Gastroesophageal sphincter (tissue), 4 donors: ENCODE measurements at regions not wholly inside any gene's neighbourhood (a gene's known extent, or its start where the extent isn't known, plus 50 kb on each side); places are given as distances from the start of the nearest gene placed in this dataset.

Source experiments
- ATAC-seq: fragments of 150-250 bp; one replicate; pipeline ENCODE4 v1.9.1; 2016; ENCODE audit warnings: mild to moderate bottlenecking, moderate library complexity
- H3K27ac ChIP-seq, 4 donors: fragments of 200-600 bp; sonication (generic) in 3 of 4; 1 replicate in 3 of 4; 2 replicates in 1 of 4; pipeline ENCODE4 v1.5.1; 2016 to 2019
- H3K27me3 ChIP-seq: fragments of 200-600 bp; sonication (generic); one replicate; pipeline ENCODE4 v1.5.1; 2019
- H3K36me3 ChIP-seq, 2 donors: fragments of 200-600 bp; sonication (generic); one replicate each; pipeline ENCODE4 v1.5.1; 2019; ENCODE audit warnings: control low read depth in 1 of 2
- H3K4me1 ChIP-seq, 3 donors: fragments of 200-600 bp; sonication (generic); 1 replicate in 2 of 3; 2 replicates in 1 of 3; pipeline ENCODE4 v1.5.1; 2016 to 2019; ENCODE audit warnings: control low read depth in 2 of 3
- H3K4me3 ChIP-seq, 2 donors: fragments of 200-600 bp; sonication (generic); one replicate each; pipeline ENCODE4 v1.5.1; 2019; ENCODE audit warnings: mild to moderate bottlenecking in 1 of 2, moderate library complexity in 1 of 2
- H3K9me3 ChIP-seq, 3 donors: fragments of 200-600 bp; sonication (generic); one replicate each; pipeline ENCODE4 v1.5.1; 2017 to 2019; ENCODE audit warnings: control low read depth in 2 of 3
- EP300 ChIP-seq: sonication (generic); formaldehyde crosslinking; IDR thresholded peaks from one replicate; pipeline ENCODE4 v1.6.1; 2017; ENCODE audit warnings: antibody characterized with exemption, mild to moderate bottlenecking
- POLR2A ChIP-seq, 2 donors: fragments of 450-650 bp; IDR thresholded peaks; one replicate each; pipeline ENCODE4 v1.6.1; 2017; ENCODE audit warnings: antibody characterized with exemption in 2 of 2, mild to moderate bottlenecking in 2 of 2, moderate library complexity in 1 of 2
- POLR2AphosphoS5 ChIP-seq: sonication (generic); formaldehyde crosslinking; IDR thresholded peaks from one replicate; pipeline ENCODE4 v1.6.1; 2017; ENCODE audit warnings: antibody characterized with exemption
- WGBS, 2 donors: methylation state at CpG; one replicate each; pipeline ENCODE4 v1.1.5; 2018; ENCODE audit warnings: low coverage in 1 of 2; 5-methylcytosine and 5-hydroxymethylcytosine counted together
- TF ChIP-seq, protein P1 (sequence below), 4 experiments: fragments of 200-600 bp in 2 of 4; fragments of 450-650 bp in 2 of 4; sonication (generic) in 1 of 4; IDR thresholded peaks; one replicate each; pipeline ENCODE4 v1.5.1; 2017 to 2019; ENCODE audit warnings: antibody characterized with exemption in 4 of 4, mild to moderate bottlenecking in 2 of 4, moderate library complexity in 2 of 4

DNA sequence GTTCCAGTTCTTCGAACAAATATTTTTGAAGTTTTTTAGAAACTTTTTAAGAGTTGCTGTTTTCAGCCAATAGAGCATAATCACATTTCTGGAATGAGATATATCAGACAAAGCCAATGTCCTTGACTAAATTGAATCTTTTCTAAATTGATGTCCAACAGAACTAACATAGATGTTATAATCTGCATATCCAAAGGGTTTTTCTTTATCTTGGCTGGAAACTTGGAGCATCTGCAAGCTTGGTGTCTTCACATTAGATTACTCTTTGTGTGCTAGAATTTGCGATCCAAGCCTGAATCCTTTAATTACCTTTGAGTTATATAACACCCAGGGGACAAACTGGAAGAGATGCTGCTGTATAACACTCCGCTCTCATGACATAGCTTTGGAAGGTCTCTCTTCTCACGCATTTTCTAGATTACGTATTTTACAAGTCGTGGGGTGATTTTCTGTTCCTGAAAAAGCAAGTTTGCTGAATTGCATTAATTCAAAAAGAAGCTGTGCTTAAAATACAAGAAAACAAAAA, 64.4 kb upstream of the FUCA2 start:
- Histone ChIP-seq H3K4me1 (peaks cover 0 to 15% (median 0%) of the 10 kb centered on the region in 3 donors), H3K27me3 (no peaks in the 10 kb centered on the region), H3K36me3 (no peaks in the 10 kb centered on the region), H3K27ac (no peak overlapping the region), H3K9me3 (no peaks in the 10 kb centered on the region), H3K4me3 (no peak overlapping the region)
- peak; percentile 22 for ATAC-seq
- TF ChIP-seq POLR2AphosphoS5: no peak
- no peak for TF ChIP-seq EP300
- no peak for TF ChIP-seq POLR2A (IDR thresholded peaks at IDR 0.05)
- WGBS, 2 donors: 65 to 76% methylated on average over 6 of the region's 6 CpGs

DNA sequence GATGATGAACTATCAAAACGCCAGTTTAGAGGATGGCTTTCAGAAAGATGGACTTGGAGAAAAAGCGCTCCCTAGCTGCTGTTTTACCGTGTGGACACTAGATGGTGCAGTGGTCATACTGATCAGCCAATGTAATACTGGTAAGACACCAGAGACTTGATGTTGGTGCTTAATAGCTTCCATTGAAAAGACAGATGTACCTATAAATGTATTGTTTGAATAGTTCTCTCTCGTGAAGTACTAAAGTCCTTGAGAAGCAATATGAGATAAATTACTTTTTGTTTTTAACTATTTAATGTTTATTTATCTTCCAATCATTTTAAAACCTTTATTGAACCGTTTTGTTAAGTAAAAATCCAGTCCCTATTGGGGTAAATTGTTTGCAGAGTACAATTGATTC, 63.9 kb upstream of the FUCA2 start:
- Histone ChIP-seq H3K9me3 (no peaks in the 10 kb centered on the region), H3K4me3 (no peak overlapping the region), H3K36me3 (no peaks in the 10 kb centered on the region), H3K27me3 (no peaks in the 10 kb centered on the region), H3K4me1 (peaks cover 0 to 15% (median 0%) of the 10 kb centered on the region in 3 donors), H3K27ac (no peak overlapping the region)
- ATAC-seq: peak; percentile 78
- WGBS, 2 donors: 3 to 14% methylated on average over 5 of the region's 5 CpGs
- TF ChIP-seq POLR2AphosphoS5 (peak; percentile 36), POLR2A (IDR thresholded peaks at IDR 0.05) (no peak), EP300 (no peak)
- TF ChIP-seq, protein P1, sequence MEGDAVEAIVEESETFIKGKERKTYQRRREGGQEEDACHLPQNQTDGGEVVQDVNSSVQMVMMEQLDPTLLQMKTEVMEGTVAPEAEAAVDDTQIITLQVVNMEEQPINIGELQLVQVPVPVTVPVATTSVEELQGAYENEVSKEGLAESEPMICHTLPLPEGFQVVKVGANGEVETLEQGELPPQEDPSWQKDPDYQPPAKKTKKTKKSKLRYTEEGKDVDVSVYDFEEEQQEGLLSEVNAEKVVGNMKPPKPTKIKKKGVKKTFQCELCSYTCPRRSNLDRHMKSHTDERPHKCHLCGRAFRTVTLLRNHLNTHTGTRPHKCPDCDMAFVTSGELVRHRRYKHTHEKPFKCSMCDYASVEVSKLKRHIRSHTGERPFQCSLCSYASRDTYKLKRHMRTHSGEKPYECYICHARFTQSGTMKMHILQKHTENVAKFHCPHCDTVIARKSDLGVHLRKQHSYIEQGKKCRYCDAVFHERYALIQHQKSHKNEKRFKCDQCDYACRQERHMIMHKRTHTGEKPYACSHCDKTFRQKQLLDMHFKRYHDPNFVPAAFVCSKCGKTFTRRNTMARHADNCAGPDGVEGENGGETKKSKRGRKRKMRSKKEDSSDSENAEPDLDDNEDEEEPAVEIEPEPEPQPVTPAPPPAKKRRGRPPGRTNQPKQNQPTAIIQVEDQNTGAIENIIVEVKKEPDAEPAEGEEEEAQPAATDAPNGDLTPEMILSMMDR (IDR thresholded peaks at IDR 0.05): peak; percentile 79 to 97 (median 86)

DNA sequence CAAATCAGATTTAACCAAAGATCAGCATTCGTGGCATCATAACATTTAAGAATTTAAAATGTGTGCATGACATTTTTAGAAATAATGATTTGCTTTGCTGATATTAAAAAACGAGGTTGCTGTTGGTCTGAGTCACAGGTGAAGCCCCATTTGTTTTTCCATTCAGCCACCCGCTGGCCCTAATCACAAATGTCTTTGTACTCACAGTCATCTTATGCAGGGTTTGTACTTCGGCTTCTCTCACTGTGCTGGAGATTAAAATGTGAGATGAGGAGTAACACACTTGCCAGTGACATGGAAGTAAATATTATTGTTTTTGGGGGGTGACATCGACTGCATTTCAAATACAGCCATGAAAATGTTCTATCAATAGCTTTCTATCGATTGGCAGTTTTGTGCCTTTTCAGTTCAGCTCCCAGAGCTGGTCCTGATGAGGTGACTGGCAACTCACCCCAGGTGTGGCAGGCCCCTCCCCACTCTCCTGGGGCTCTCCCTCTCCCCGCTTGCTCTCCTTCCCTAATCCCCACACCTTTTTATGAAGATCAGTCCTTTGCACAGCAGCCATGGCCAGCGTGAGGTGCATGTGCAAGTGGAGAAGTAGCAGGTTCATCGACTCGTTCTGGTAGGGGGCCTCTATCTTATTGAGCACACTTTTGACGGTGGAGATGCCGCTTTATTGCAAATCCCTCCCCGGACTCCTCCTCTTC, 58.8 kb upstream of the FUCA2 start:
- Histone ChIP-seq H3K4me1 (no peaks in the 10 kb centered on the region), H3K36me3 (no peaks in the 10 kb centered on the region), H3K27ac (no peak overlapping the region), H3K27me3 (no peaks in the 10 kb centered on the region), H3K4me3 (no peak overlapping the region), H3K9me3 (no peaks in the 10 kb centered on the region)
- 59 to 84% methylated on average over 6 to 12 of the region's 13 CpGs for WGBS, 2 donors
- ATAC-seq: no peak
- TF ChIP-seq POLR2A (IDR thresholded peaks at IDR 0.05): no peak
- no peak for TF ChIP-seq EP300
- TF ChIP-seq POLR2AphosphoS5: no peak
- TF ChIP-seq, protein P1 (IDR thresholded peaks at IDR 0.05): no peak

DNA sequence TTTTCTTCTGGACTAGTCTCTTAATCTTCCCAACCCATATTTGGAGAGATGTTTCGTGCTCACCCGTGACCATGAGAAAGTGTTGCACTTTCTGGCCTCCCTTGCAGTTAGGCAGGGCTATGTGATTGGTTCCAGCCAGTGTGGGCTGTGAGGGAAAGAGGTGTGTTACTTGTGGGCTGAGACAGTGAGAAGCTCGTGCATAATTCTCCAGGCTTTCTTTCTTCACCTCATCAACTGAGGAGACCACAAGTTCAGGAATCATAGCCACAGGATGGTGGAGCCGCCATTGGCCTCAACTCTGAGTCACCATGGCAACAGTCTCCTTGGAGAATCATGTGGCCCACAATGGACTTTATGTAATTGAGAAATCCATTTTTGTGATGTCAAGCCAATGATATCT, 57.5 kb upstream of the FUCA2 start:
- no peaks in the 10 kb centered on the region for H3K9me3 ChIP-seq
- ATAC-seq: peak; percentile 50
- 67 to 81% methylated on average over 1 to 3 of the region's 4 CpGs for WGBS, 2 donors
- H3K36me3 ChIP-seq: no peaks in the 10 kb centered on the region
- no peaks in the 10 kb centered on the region for H3K4me1 ChIP-seq
- no peaks in the 10 kb centered on the region for H3K27me3 ChIP-seq
- TF ChIP-seq POLR2AphosphoS5 (no peak), POLR2A (IDR thresholded peaks at IDR 0.05) (no peak), EP300 (no peak)
- TF ChIP-seq, protein P1 (IDR thresholded peaks at IDR 0.05): no peak
- H3K4me3 ChIP-seq: no peak overlapping the region
- H3K27ac ChIP-seq: no peak overlapping the region

DNA sequence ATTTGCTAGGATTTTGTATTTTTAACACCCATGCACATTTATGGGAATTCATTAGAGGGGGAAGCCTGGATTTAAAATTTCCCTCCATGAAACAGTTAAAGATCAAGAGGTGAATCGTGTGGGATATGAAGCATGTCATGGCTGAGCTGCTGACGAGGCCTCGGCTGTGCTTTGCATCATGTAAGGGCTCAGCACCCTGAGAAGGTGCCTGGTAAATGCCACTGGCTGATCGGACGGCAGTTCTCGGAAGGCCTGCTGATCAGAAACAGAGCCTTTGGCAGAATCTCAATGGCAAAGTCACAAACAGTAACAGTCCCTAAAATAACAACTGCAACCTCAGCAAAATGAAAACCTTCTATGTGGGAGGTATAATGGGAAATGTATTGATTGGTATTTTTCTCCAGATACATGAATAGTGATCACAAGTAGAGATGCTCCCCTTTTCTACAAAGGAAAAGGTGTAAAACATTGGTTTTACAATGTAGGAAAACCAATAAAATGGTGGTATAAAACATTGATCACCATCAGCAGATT, 53.0 kb upstream of the FUCA2 start:
- Histone ChIP-seq H3K4me1 (no peaks in the 10 kb centered on the region), H3K27me3 (no peaks in the 10 kb centered on the region), H3K4me3 (no peak overlapping the region), H3K9me3 (no peaks in the 10 kb centered on the region), H3K36me3 (no peaks in the 10 kb centered on the region), H3K27ac (no peak overlapping the region)
- WGBS, 2 donors: 39 to 60% methylated on average over 5 to 6 of the region's 6 CpGs
- TF ChIP-seq, protein P1 (IDR thresholded peaks at IDR 0.05): no peak
- TF ChIP-seq EP300 (no peak), POLR2A (IDR thresholded peaks at IDR 0.05) (no peak), POLR2AphosphoS5 (peak; percentile 54)
- ATAC-seq: no peak
